ENCODE measurements at regions not wholly inside any gene's neighbourhood (a gene's known extent, or its start where the extent isn't known, plus 50 kb on each side); places are given as distances from the start of the nearest gene placed in this dataset.

GRCh38 chr1:232225336-232226131, 404.4 kb downstream of the SIPA1L2 start:
- DNase-seq: no peak

DNA sequence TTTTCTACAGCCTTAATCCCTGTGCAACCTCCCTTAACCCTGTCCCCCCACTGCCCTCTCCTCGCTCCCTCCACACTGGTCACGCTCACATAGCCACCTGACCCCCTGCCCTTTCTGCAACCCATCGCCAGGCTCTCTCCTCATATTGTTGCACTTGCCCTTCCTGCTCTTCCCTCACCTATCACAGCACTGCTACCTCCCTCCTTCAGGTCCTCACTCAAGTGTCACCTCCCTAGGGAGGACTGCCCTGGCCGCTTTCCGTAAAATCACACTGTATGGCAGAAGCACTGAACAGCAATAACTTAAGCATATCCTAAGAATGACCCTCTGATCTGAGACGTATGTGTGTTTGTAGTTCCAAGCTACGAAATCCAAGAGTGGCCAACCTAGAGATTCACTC, 406.0 kb downstream of the SIPA1L2 start:
- DNase-seq: no peak

DNA sequence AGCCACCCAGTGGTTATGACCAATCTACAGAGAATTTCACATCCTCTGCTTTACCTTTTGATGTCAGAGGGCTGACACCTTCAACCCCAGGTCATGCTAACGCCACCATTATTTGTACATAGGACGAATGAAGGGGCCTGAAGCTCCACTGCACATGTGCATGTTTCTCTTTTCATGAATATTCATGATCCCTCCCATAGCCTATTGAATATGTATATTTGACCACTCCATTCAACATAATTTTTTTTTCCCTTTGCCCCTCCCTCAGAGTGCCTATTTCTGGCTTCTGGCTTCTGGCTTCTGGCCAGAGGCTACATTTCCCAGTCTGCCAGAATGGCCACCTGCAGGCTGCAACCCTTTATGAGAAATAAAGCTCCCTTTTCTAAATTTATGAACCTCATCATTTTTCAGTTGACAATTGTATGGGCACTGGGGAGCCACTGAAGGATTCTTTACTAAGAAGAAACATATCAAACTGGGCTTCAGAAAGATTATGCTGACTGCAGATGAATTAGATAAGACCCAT, 406.7 kb downstream of the SIPA1L2 start:
- DNase-seq: no peak

DNA sequence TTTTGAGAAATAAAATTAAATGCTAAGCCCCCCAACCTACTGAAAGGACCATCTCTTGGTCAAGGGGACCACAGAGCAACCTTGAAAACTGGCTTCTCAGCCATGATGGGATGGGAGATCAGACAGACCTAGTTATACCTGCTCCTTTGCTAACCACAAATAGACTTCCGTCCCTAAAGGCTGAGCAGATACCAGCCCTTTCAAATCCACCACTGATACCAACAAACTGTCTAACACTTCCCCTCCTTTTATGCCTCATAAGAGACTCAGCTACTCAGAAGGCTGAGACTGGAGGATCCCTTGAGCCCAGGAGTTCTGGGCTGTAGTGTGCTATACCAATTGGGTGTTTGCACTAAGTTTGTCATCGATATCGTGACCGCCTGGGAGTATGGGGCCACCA, 407.3 kb downstream of the SIPA1L2 start:
- no peak for DNase-seq

- DNase-seq: no peak
Measured at GRCh38 chr1:232221802-232222499, 408.0 kb downstream of the SIPA1L2 start.

DNA sequence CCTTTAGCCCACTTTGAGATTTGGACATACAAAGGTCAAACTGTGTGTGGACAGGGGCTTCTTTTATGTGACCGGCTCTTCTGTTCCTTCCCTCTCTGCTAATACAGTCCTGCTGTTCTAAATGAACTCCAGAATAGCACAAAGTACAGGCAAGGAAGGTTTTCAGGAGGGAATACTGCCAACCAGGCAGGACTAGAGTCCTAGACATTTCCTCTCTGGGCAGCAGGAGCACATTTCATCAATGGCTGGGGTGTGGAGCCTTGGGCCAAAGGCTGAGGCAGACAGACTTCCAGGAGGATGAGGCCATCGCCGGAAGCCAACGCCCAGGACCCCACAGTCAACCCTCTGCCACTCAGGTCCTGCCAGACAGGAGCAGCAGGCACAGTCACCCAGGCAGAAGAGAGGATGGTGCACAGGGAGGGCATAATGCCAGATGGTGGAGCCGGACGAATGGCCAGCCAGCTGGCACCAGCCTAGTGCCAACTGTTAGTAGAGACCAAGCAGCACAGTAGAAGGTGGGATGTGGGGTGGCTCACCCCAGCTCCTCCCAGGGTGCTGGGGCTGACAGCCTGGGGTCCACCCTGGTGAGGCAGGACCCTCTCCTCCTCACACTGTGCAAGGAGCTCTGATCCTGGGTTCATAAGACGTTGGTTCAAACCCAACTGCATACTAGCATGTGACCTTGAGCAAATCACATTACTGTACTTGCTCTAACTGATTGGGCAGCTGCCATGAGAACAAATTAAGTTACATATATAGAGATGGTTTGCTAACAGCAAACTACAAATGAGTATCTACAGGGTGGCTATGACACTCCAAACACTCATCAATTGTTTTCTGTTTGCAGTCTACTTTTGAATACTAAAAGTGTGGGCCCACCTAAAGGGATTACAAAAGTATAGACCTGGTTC, 410.7 kb downstream of the SIPA1L2 start:
- no peak for DNase-seq

DNA sequence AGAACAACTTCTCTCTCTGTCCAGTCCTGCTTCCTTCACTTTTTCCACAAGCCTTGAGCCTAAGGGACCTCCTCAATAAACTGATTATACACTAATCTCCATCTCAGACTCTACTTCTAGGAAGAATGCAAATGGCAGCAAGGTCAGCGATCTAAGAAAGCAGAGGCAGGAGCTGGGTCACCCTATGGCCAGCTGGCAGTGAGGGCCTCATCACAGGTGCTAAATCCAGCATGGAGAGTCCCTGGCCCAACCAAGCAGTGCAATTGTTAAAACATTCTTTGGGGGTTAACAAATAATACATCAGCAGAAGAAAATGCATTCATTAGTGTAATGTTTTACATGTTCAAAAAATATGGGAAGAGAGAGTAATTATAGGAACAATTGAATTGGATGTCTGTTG, 416.0 kb downstream of the SIPA1L2 start:
- no peak for DNase-seq

DNA sequence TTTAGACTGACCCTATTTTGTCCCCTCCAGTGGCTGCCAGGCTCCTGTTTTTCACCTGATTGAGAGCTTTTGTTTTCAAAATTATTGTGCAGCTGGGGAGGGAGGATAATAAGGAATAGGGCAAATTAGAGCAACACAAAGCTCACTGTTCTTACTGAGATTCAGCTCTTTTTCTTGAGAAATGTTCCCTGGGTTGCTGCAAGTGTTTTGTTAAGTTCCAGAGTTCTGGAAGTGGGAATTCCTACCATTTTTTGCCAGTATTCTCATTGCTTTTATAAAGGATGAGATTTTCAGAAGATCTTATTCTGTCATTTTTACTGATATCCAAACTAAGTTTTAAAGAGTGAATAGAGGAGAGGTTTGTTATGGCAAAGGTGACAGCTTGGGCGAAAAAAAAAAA, 417.7 kb downstream of the SIPA1L2 start:
- DNase-seq: no peak

GRCh38 chr1:232211149-232211548, 418.8 kb downstream of the SIPA1L2 start:
- no peak for DNase-seq

GRCh38 chr1:232209357-232209756, 420.6 kb downstream of the SIPA1L2 start:
- DNase-seq: no peak

GRCh38 chr1:232207073-232207866, 422.7 kb downstream of the SIPA1L2 start:
- no peak for DNase-seq

- no peak for DNase-seq
Measured at GRCh38 chr1:232204269-232204668, 425.7 kb downstream of the SIPA1L2 start.

DNA sequence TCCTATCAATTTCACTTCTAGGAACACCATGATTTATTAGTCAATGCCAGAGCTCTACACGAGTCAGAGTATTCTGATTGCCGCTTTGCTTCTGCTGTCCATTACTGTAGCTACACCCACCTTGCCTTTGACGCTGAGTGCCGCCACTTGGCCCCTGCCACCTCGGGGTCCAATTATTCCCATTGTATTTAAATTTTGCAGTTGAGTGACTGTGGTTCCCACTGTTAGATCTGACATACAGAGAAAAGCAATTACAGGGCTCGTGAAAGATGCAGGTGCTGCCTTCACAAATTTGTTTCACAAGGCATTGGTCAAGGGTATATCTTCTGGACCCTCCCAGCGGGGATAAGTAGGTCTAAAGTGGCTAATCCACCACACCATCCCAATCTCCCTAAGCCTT, 428.9 kb downstream of the SIPA1L2 start:
- DNase-seq: no peak

DNA sequence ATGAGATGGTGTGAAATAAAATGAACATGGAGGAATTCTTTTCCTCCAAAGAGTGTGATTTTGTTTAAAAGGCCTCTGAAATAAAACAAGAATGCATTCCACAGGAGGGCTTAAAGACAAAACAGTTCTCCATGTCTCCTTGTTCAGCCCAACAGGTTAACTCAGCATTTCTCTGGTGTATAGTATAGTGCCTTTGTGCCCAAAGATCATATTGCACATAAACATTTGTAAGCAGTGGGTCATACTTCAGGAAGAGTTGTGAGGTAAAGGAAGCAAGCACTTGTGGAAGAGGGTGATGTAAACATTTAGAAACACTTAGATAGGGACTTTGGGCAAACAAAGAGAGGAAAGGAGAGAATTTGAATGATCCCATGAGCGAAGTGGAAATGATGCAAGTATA, 433.9 kb downstream of the SIPA1L2 start:
- DNase-seq: no peak

- DNase-seq: no peak
Measured at GRCh38 chr1:232194424-232194823, 435.5 kb downstream of the SIPA1L2 start.

DNA sequence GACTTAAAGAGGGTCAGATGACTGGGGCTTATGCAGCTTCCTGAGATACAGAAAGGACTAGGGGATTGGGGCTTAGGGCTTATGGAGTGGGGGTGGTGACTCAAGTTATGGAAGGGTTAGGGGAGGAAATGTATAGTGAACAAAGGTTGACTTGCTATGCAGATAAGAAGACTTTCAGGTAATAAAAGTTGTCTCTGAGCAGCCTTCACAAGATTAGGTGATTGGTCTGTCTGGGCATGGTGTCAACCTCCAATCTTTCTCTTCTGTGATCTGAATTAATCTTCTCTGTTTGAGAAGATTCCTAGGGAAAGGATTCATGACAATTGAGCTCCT, 436.5 kb downstream of the SIPA1L2 start:
- DNase-seq: no peak

DNA sequence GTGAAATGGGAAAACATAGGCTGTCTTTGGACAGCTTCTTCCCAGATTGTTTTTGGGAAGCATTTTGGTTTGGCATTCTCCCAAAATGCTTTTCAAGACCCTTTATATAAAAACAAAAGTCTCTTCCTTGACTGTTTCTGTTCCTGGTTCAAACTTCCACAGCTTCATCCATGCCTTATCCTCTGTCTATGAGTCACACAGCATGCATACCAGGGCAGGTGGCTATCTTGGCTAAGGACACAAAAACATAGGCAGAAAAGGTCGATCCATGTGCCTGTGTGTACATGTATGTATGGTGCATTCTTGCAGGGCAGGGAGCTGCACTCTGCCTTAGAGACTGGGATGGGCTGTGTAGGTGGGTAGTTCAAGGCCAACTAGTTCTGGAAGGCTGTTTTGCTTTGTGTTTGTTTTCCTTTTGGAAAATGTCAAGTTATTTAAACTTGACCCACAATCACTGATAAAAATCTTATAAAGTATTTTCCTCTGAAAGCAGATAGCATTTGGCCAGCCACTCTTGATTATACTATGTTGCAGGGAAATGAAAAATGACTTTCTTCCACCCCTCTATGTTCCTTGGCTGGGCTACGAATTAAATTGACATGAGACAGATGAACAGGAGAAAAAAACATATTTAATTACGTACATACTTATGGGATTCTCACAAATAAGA, 437.0 kb downstream of the SIPA1L2 start:
- no peak for DNase-seq

- DNase-seq: no peak
Measured at GRCh38 chr1:232191560-232191959, 438.4 kb downstream of the SIPA1L2 start.

DNA sequence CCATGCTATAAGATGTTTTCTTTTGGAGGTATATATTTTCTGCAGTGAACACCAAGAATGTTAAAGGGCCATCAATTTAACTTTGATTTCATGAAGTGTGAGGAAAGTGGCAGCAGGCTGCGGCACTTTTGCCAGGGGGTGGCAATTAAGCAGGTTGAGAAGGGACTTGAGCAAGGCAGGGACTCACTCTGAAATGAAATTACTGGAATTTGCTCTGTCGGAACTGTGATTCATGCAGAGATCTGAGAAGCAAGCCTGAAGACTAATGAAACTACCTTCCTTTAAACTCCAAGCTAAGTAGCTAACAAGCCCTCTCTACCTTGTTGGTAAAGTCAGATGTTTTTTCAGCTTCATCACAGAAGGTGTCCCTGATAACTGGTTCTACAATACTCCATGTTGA, 441.6 kb downstream of the SIPA1L2 start:
- DNase-seq: no peak

- DNase-seq: no peak
Measured at GRCh38 chr1:232186931-232187330, 443.0 kb downstream of the SIPA1L2 start.

- DNase-seq: no peak
Measured at GRCh38 chr1:232184561-232185530, 445.1 kb downstream of the SIPA1L2 start.

Data from NCI-H2227 treated with DMSO at 0.1 percent for 48 hours (cell line).